HCT116 (cell line): ENCODE measurements at regions not wholly inside any gene's neighbourhood (a gene's known extent, or its start where the extent isn't known, plus 50 kb on each side); places are given as distances from the start of the nearest gene placed in this dataset.
"Not testable (repeated sequence)": the region's sequence is repeated elsewhere in the genome, so short reads cannot be mapped to it uniquely, and the experiment has no call there.

Experiments
- ATAC-seq: fragments of 200-7000 bp; cut with Tn5 transposase; 2 replicates; pipeline ENCODE4 v1.9.1; 2020; ENCODE audit warnings: mild to moderate bottlenecking, moderate library complexity
- BruUV-seq: library from RNA; stranded (reverse); fragments of 400-500 nt; replicated peaks from 2 replicates; lab custom pipeline; 2021; lab: Mats Ljungman, UMichigan
- CTCF ChIA-PET: fragments of 300-600 bp; sonication (Branson Sonifier 250); formaldehyde crosslinking; loops from one replicate; lab custom pipeline; 2021; ENCODE audit warnings: antibody characterized with exemption; lab: Charles Lee
- POLR2A ChIA-PET: fragments of 300-600, 350-600 bp; sonication (Branson Sonifier 250); formaldehyde crosslinking; loops from one replicate; lab custom pipeline; 2021; ENCODE audit warnings: antibody characterized with exemption; lab: Charles Lee
- RAD21 ChIA-PET, 2 experiments: fragments of 300-600 bp; sonication (Branson Sonifier 250); formaldehyde crosslinking; loops; one replicate each; lab custom pipeline; 2023; ENCODE audit warnings: low total read pairs in 2 of 2; ENCODE audit not compliant: uncharacterized antibody in 2 of 2, unreplicated experiment in 2 of 2, low non-redundant PET in 1 of 2; lab: Charles Lee
- DNase-seq: peaks from one replicate; pipeline ENCODE4 v3.0.0-alpha.2; 2010; ENCODE audit warnings: low read depth, low spot score
- H2AFZ ChIP-seq: fragments of 200-600 bp; shearing (Covaris generic), sonication (generic); 2 replicates; pipeline ENCODE4 v1.6.1; 2017; ENCODE audit warnings: low read depth, mixed run types, mixed read lengths, antibody characterized with exemption, low read length; ENCODE audit not compliant: poor library complexity, severe bottlenecking
- H3K27ac ChIP-seq: 2 replicates; pipeline ENCODE4 v1.5.1; 2012; ENCODE audit warnings: low read depth, low read length
- H3K27me3 ChIP-seq: fragments of 200-600 bp; sonication (generic); 2 replicates; pipeline ENCODE4 v1.6.1; 2016; ENCODE audit warnings: mixed run types, low read length, mixed read lengths; ENCODE audit not compliant: insufficient read depth
- H3K36me3 ChIP-seq, 2 experiments: fragments of 200-500 bp in 1 of 2; fragments of 200-600 bp in 1 of 2; sonication (Bioruptor generic) in 1 of 2; sonication (generic) in 1 of 2; 2 replicates each; pipeline versions ENCODE4 v1.5.1 to v1.6.1; 2014 to 2016; ENCODE audit warnings: low read length in 2 of 2, inconsistent platforms in 1 of 2, mixed read lengths in 1 of 2, mixed run types in 1 of 2; ENCODE audit not compliant: insufficient read depth in 2 of 2, control insufficient read depth in 1 of 2
- H3K4me1 ChIP-seq, 2 experiments: fragments of 200-600 bp in 1 of 2; sonication (generic) in 1 of 2; 2 replicates each; pipeline versions ENCODE4 v1.5.1 to v1.6.1; 2012 to 2017; ENCODE audit warnings: low read length in 2 of 2, inconsistent platforms in 1 of 2, mild to moderate bottlenecking in 1 of 2, mixed read lengths in 1 of 2, mixed run types in 1 of 2, moderate library complexity in 1 of 2; ENCODE audit not compliant: insufficient read depth in 2 of 2, control insufficient read depth in 1 of 2
- H3K4me2 ChIP-seq: fragments of 200-600 bp; sonication (generic); 2 replicates; pipeline ENCODE4 v1.6.1; 2017; ENCODE audit warnings: mixed run types, low read length, mixed read lengths
- H3K4me3 ChIP-seq, 2 experiments: fragments of 200-600 bp in 1 of 2; sonication (generic) in 1 of 2; replicated peaks in 1 of 2; 2 replicates each; pipeline ENCODE4 v1.5.1; 2011 to 2016; ENCODE audit warnings: low read length in 2 of 2, control low read depth in 1 of 2, low read depth in 1 of 2, mild to moderate bottlenecking in 1 of 2, mixed read lengths in 1 of 2, mixed run types in 1 of 2
- H3K79me2 ChIP-seq: fragments of 200-600 bp; sonication (generic); 2 replicates; pipeline ENCODE4 v1.6.1; 2017; ENCODE audit warnings: mild to moderate bottlenecking, mixed run types, low read length, moderate library complexity, mixed read lengths; ENCODE audit not compliant: insufficient read depth
- H3K9ac ChIP-seq: fragments of 200-600 bp; sonication (generic); 2 replicates; pipeline ENCODE4 v1.6.1; 2016; ENCODE audit warnings: low read length, mixed read lengths
- H3K9me2 ChIP-seq: fragments of 200-600 bp; sonication (generic), shearing (Covaris generic); 2 replicates; pipeline ENCODE4 v1.6.1; 2017; ENCODE audit warnings: mixed run types, mild to moderate bottlenecking, moderate library complexity; ENCODE audit not compliant: insufficient read depth
- H3K9me3 ChIP-seq, 2 experiments: fragments of 200-500 bp in 1 of 2; fragments of 200-600 bp in 1 of 2; sonication (Bioruptor generic) in 1 of 2; sonication (generic) in 1 of 2; 2 replicates each; pipeline ENCODE4 v1.6.1; 2014 to 2017; ENCODE audit warnings: low read length in 2 of 2, mixed read lengths in 2 of 2, inconsistent platforms in 1 of 2, low read depth in 1 of 2, mild to moderate bottlenecking in 1 of 2, mixed run types in 1 of 2, moderate library complexity in 1 of 2; ENCODE audit not compliant: control insufficient read depth in 1 of 2, insufficient read depth in 1 of 2
- H4K20me1 ChIP-seq: fragments of 200-600 bp; sonication (generic), shearing (Covaris generic); 2 replicates; pipeline ENCODE4 v1.6.1; 2017; ENCODE audit warnings: mixed run types, mild to moderate bottlenecking, moderate library complexity; ENCODE audit not compliant: insufficient read depth
- ATF3 ChIP-seq: IDR thresholded peaks from 2 replicates; pipeline ENCODE4 v1.6.1; 2012
- CBX3 ChIP-seq: IDR thresholded peaks from 2 replicates; pipeline ENCODE4 v1.6.1; 2012; ENCODE audit warnings: low read depth
- CTCF ChIP-seq, 3 experiments: fragments of 200-600 bp in 1 of 3; sonication (generic) in 1 of 3; IDR thresholded peaks in 2 of 3; conservative IDR thresholded peaks in 1 of 3; 2 replicates each; pipeline ENCODE4 v1.5.1; 2012 to 2017; ENCODE audit warnings: low read depth in 2 of 3, low read length in 2 of 3, antibody characterized with exemption in 1 of 3, borderline replicate concordance in 1 of 3, control low read depth in 1 of 3, mild to moderate bottlenecking in 1 of 3, mixed read lengths in 1 of 3, mixed run types in 1 of 3, moderate library complexity in 1 of 3; ENCODE audit not compliant: insufficient read depth in 1 of 3
- ELF1 ChIP-seq: IDR thresholded peaks from 2 replicates; pipeline ENCODE4 v1.6.1; 2012; ENCODE audit warnings: low read depth, borderline replicate concordance
- EZH2 ChIP-seq: fragments of 200-600 bp; sonication (generic); IDR thresholded peaks from 2 replicates; pipeline ENCODE4 v1.6.1; 2017; ENCODE audit warnings: antibody characterized with exemption, mixed run types
- FOSL1 ChIP-seq: IDR thresholded peaks from 2 replicates; pipeline ENCODE4 v1.6.1; 2012; ENCODE audit warnings: low read depth
- MAX ChIP-seq: IDR thresholded peaks from 2 replicates; pipeline ENCODE4 v1.6.1; 2012
- SIN3A ChIP-seq: IDR thresholded peaks from 2 replicates; pipeline ENCODE4 v1.6.1; 2012; ENCODE audit warnings: low read depth
- SP1 ChIP-seq: IDR thresholded peaks from 2 replicates; pipeline ENCODE4 v1.6.1; 2012; ENCODE audit warnings: low read depth
- SRF ChIP-seq: IDR thresholded peaks from 2 replicates; pipeline ENCODE4 v1.6.1; 2012; ENCODE audit warnings: low read depth
- YY1 ChIP-seq: IDR thresholded peaks from 2 replicates; pipeline ENCODE4 v1.6.1; 2011; ENCODE audit warnings: low read length, low read depth, moderate library complexity, mild to moderate bottlenecking; ENCODE audit not compliant: insufficient replicate concordance; ENCODE audit errors: extremely low read depth
- intact Hi-C: fragments of 100-400 bp; cut with micrococcal nuclease; formaldehyde crosslinking; loops from 2 replicates; pipeline ENCODE4 v1.10.0; 2022

- no peak for TF ChIP-seq EZH2
- Histone ChIP-seq H4K20me1 (no peaks in the 10 kb centered on the region), H3K79me2 (no peaks in the 10 kb centered on the region), H2AFZ (no peak overlapping the region), H3K9ac (no peak overlapping the region), H3K4me1 (no peaks in the 10 kb centered on the region), H3K9me3 (no peaks in the 10 kb centered on the region), H3K9me2 (no peaks in the 10 kb centered on the region), H3K36me3 (no peaks in the 10 kb centered on the region), H3K27me3 (no peaks in the 10 kb centered on the region), H3K4me3 (no peak overlapping the region), H3K4me2 (no peak overlapping the region), H3K27ac (no peak overlapping the region)
- BruUV-seq: no TSS peak
- ATAC-seq (no peak), DNase-seq (no peak)
- RAD21 ChIA-PET: no interaction called here
- intact Hi-C loops: no loop called here
- CTCF ChIA-PET: no interaction called here
- POLR2A ChIA-PET: interaction anchor here (1.0 kb wide), 1 partner anchor 15 kb away, joined by 3 read pairs; no protein-coding TSS in a partner anchor
Observed at GRCh38 chr3:145251311-145251710, 909.7 kb downstream of the PLOD2 start.

GRCh38 chr3:145257967-145258366 lies 903.0 kb downstream of the PLOD2 start:
- RAD21 ChIA-PET, POLR2A ChIA-PET, intact Hi-C loops: not testable (repeated sequence)

GRCh38 chr3:145259166-145259880 lies 901.7 kb downstream of the PLOD2 start:
- no TSS peak for BruUV-seq
- TF ChIP-seq MAX (no peak), FOSL1 (no peak), ELF1 (no peak), SP1 (no peak), SRF (no peak), CTCF (IDR thresholded peaks at IDR 0.05 in 2 of 3, conservative IDR thresholded peaks at IDR 0.05 in 1 of 3; ENCODE audit: borderline replicate concordance in 1 of 3, insufficient read depth in 1 of 3, low read depth in 2 of 3, low read length in 2 of 3) (no peak), YY1 (no peak), SIN3A (no peak), CBX3 (no peak), ATF3 (no peak)

More at GRCh38 chr3:145257967-145258366, 903.0 kb downstream of the PLOD2 start:
- H4K20me1 ChIP-seq, H3K9me2 ChIP-seq, H3K9me3 ChIP-seq, ATAC-seq, H3K4me2 ChIP-seq, H3K4me1 ChIP-seq, H3K9ac ChIP-seq, BruUV-seq, H3K36me3 ChIP-seq, H3K79me2 ChIP-seq, H3K27ac ChIP-seq, DNase-seq, H3K4me3 ChIP-seq, H3K27me3 ChIP-seq, CTCF ChIA-PET, H2AFZ ChIP-seq: not testable (repeated sequence)

More at GRCh38 chr3:145259166-145259880, 901.7 kb downstream of the PLOD2 start:
- no peaks in the 10 kb centered on the region for H4K20me1 ChIP-seq
- no peaks in the 10 kb centered on the region for H3K9me2 ChIP-seq
- no peak overlapping the region for H3K27ac ChIP-seq
- DNase-seq (no peak), ATAC-seq (no peak)
- ChIA-PET POLR2A (no interaction called here), CTCF (no interaction called here), RAD21 (no interaction called here)
- no peak overlapping the region for H3K4me2 ChIP-seq
- no peaks in the 10 kb centered on the region for H3K36me3 ChIP-seq
- no peaks in the 10 kb centered on the region for H3K79me2 ChIP-seq
- no peaks in the 10 kb centered on the region for H3K4me1 ChIP-seq
- H3K9me3 ChIP-seq: no peaks in the 10 kb centered on the region
- no peak overlapping the region for H3K4me3 ChIP-seq
- no peak overlapping the region for H3K9ac ChIP-seq
- intact Hi-C loops: no loop called here
- no peak overlapping the region for H2AFZ ChIP-seq
- no peaks in the 10 kb centered on the region for H3K27me3 ChIP-seq
